ENCODE measurements at regions not wholly inside any gene's neighbourhood (a gene's known extent, or its start where the extent isn't known, plus 50 kb on each side); places are given as distances from the start of the nearest gene placed in this dataset.

DNA sequence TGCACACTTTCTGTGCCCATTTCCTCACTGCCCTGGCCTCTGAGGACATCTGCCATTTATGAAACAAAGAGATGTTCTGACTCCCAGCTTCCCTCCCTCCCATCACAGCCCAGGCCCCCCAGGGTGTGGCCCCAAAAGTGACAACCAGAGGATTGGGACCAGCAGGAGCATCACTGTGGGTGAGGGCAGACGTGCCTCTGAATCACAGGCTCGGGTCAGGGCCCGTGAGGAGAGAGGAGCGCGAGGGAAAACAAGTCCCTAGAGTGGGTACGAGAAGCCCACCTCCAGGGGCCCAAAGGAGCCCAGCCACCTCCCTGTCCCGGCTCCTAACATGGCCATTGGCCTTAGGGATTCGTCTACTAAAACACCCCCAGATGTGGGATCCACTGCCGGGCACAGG lies 138.0 kb upstream of the FSTL4 start:
- Histone ChIP-seq H3K4me3 (no peak overlapping the region), H3K27me3 (replicated peaks; ENCODE audit: insufficient read depth) (no peaks in the 10 kb centered on the region), H3K9me3 (no peaks in the 10 kb centered on the region), H3K4me1 (replicated peaks) (no peaks in the 10 kb centered on the region), H3K27ac (no peak overlapping the region), H3K36me3 (no peaks in the 10 kb centered on the region)
- DNase-seq (ENCODE audit: low spot score), result no peak
- TF ChIP-seq POLR2A (IDR thresholded peaks at IDR 0.05), result no peak
- no peak for TF ChIP-seq CTCF (IDR thresholded peaks at IDR 0.05)
- no peak for TF ChIP-seq POLR2AphosphoS5 (IDR thresholded peaks at IDR 0.05)
- WGBS, result 81% methylated on average over 8 of the region's 9 CpGs
- intact Hi-C loops (cut with DNase I), result no loop called here

- TF ChIP-seq POLR2AphosphoS5 (IDR thresholded peaks at IDR 0.05) (no peak), CTCF (IDR thresholded peaks at IDR 0.05) (no peak), POLR2A (IDR thresholded peaks at IDR 0.05) (no peak)
- 81% methylated on average over 3 of the region's 3 CpGs for WGBS
- no peaks in the 10 kb centered on the region for H3K36me3 ChIP-seq
- H3K4me1 ChIP-seq (replicated peaks), result no peaks in the 10 kb centered on the region
- DNase-seq (ENCODE audit: low spot score), result no peak
- no peak overlapping the region for H3K27ac ChIP-seq
- intact Hi-C loops (cut with DNase I), result no loop called here
- H3K9me3 ChIP-seq, result no peaks in the 10 kb centered on the region
- H3K27me3 ChIP-seq (replicated peaks; ENCODE audit: insufficient read depth), result no peaks in the 10 kb centered on the region
- H3K4me3 ChIP-seq, result no peak overlapping the region
Measured at GRCh38 chr5:133749331-133749985, 137.1 kb upstream of the FSTL4 start.

DNA sequence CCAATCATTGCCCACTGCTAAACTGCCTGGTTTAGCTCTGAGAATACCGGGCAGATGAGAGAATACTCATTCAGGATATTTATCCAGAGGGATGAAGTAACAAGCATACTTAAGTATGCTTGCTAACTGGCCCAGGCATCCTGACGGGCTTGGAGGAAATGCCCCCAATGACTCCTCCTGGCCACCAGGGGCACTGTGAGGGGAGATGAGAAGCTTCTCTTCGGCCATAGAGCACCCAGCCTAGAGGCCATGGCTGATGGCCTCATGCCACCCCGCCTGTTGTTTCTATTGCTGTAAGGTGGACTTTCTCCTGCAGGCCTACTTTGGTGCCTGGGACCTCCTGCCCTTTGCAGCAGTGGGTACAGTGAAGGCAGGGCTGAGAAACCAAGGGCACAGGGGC lies 134.5 kb upstream of the FSTL4 start:
- H3K9me3 ChIP-seq, result no peaks in the 10 kb centered on the region
- H3K27me3 ChIP-seq (replicated peaks; ENCODE audit: insufficient read depth), result no peaks in the 10 kb centered on the region
- H3K4me3 ChIP-seq, result no peak overlapping the region
- no peak for DNase-seq (ENCODE audit: low spot score)
- H3K27ac ChIP-seq, result no peak overlapping the region
- TF ChIP-seq CTCF (IDR thresholded peaks at IDR 0.05) (no peak), POLR2A (IDR thresholded peaks at IDR 0.05) (no peak), POLR2AphosphoS5 (IDR thresholded peaks at IDR 0.05) (no peak)
- WGBS, result 91% methylated on average over 4 of the region's 4 CpGs
- H3K4me1 ChIP-seq (replicated peaks), result no peaks in the 10 kb centered on the region
- H3K36me3 ChIP-seq, result no peaks in the 10 kb centered on the region
- intact Hi-C loops (cut with DNase I), result no loop called here

- Histone ChIP-seq H3K4me3 (no peak overlapping the region), H3K27ac (no peak overlapping the region), H3K27me3 (replicated peaks; ENCODE audit: insufficient read depth) (no peaks in the 10 kb centered on the region), H3K4me1 (replicated peaks) (no peaks in the 10 kb centered on the region), H3K9me3 (no peaks in the 10 kb centered on the region), H3K36me3 (no peaks in the 10 kb centered on the region)
- TF ChIP-seq CTCF (IDR thresholded peaks at IDR 0.05) (no peak), POLR2A (IDR thresholded peaks at IDR 0.05) (no peak), POLR2AphosphoS5 (IDR thresholded peaks at IDR 0.05) (no peak)
- intact Hi-C loops (cut with DNase I), result no loop called here
- DNase-seq (ENCODE audit: low spot score), result no peak
- 62% methylated on average over 3 of the region's 3 CpGs for WGBS
Measured at GRCh38 chr5:133744960-133745308, 132.6 kb upstream of the FSTL4 start.

All from prostate gland (tissue), 2 donors.